SK-N-SH (cell line): ENCODE measurements at regions not wholly inside any gene's neighbourhood (a gene's known extent, or its start where the extent isn't known, plus 50 kb on each side); places are given as distances from the start of the nearest gene placed in this dataset.

ENCODE experiments used
- CTCF ChIA-PET: fragments of 300-600, 350-600 bp; formaldehyde crosslinking; extraction: SDS; loops from one replicate; lab custom pipeline; 2021; lab: Yijun Ruan, JAX
- POLR2A ChIA-PET: fragments of 350-600 bp; sonication (Branson Sonifier 250); formaldehyde crosslinking; extraction: SDS; loops from one replicate; lab custom pipeline; 2020; ENCODE audit warnings: antibody characterized with exemption, inconsistent platforms; lab: Yijun Ruan, JAX
- DNase-seq: peaks from one replicate; pipeline ENCODE4 v3.0.0; 2012
- H2AFZ ChIP-seq: fragments of 200-600 bp; sonication (generic); 2 replicates; pipeline ENCODE4 v1.8.1; 2016; ENCODE audit warnings: antibody characterized with exemption, mild to moderate bottlenecking, low read depth
- H3F3A ChIP-seq: fragments of 200-600 bp; sonication (generic); replicated peaks from 2 replicates; pipeline ENCODE3; 2016; ENCODE audit warnings: antibody characterized with exemption, mild to moderate bottlenecking; ENCODE audit not compliant: insufficient read depth
- H3K27ac ChIP-seq, 2 experiments: fragments of 200-500 bp in 1 of 2; fragments of 200-600 bp in 1 of 2; sonication (Bioruptor generic) in 1 of 2; sonication (generic), shearing (Covaris generic) in 1 of 2; 2 replicates each; pipeline versions ENCODE4 v1.5.1 to v1.6.1; 2014 to 2016; ENCODE audit warnings: low read depth in 2 of 2, inconsistent platforms in 1 of 2, low read length in 1 of 2, mild to moderate bottlenecking in 1 of 2, mixed read lengths in 1 of 2
- H3K27me3 ChIP-seq: fragments of 200-600 bp; sonication (generic), shearing (Covaris generic); 2 replicates; pipeline ENCODE4 v1.6.1; 2016; ENCODE audit warnings: mixed run types; ENCODE audit not compliant: insufficient read depth
- H3K36me3 ChIP-seq, 2 experiments: fragments of 200-500 bp in 1 of 2; fragments of 200-600 bp in 1 of 2; sonication (Bioruptor generic) in 1 of 2; sonication (generic) in 1 of 2; replicated peaks in 1 of 2; 2 replicates each; pipeline versions ENCODE3 to v1.5.1; 2014 to 2016; ENCODE audit warnings: low read length in 1 of 2, mild to moderate bottlenecking in 1 of 2; ENCODE audit not compliant: insufficient read depth in 2 of 2, control insufficient read depth in 1 of 2
- H3K4me1 ChIP-seq, 2 experiments: fragments of 200-500 bp in 1 of 2; fragments of 200-600 bp in 1 of 2; sonication (Bioruptor generic) in 1 of 2; sonication (generic), shearing (Covaris generic) in 1 of 2; 2 replicates each; pipeline versions ENCODE4 v1.5.1 to v1.6.1; 2014 to 2016; ENCODE audit warnings: low read depth in 1 of 2, low read length in 1 of 2, mixed run types in 1 of 2; ENCODE audit not compliant: insufficient read depth in 2 of 2, control insufficient read depth in 1 of 2
- H3K4me2 ChIP-seq: fragments of 200-600 bp; sonication (generic), shearing (Covaris generic); 2 replicates; pipeline ENCODE4 v1.6.1; 2017; ENCODE audit warnings: mixed run types
- H3K4me3 ChIP-seq, 2 experiments: fragments of 200-500 bp in 1 of 2; fragments of 200-600 bp in 1 of 2; sonication (Bioruptor generic) in 1 of 2; sonication (generic), shearing (Covaris generic) in 1 of 2; 2 replicates each; pipeline versions ENCODE4 v1.5.1 to v1.8.1; 2014 to 2016; ENCODE audit warnings: low read depth in 2 of 2, inconsistent platforms in 1 of 2, low read length in 1 of 2, mild to moderate bottlenecking in 1 of 2, mixed read lengths in 1 of 2, moderate library complexity in 1 of 2
- H3K79me2 ChIP-seq: fragments of 200-600 bp; sonication (generic); 2 replicates; pipeline ENCODE4 v1.8.1; 2017; ENCODE audit warnings: mild to moderate bottlenecking; ENCODE audit not compliant: insufficient read depth
- H3K9ac ChIP-seq: fragments of 200-600 bp; sonication (generic); 2 replicates; pipeline ENCODE4 v1.6.1; 2017; ENCODE audit warnings: mixed run types
- H3K9me2 ChIP-seq: fragments of 200-600 bp; sonication (generic); 2 replicates; pipeline ENCODE4 v1.6.1; 2017; ENCODE audit warnings: mixed run types
- H3K9me3 ChIP-seq: fragments of 200-600 bp; sonication (generic); 2 replicates; pipeline ENCODE4 v1.6.1; 2017; ENCODE audit warnings: mixed run types, mild to moderate bottlenecking, moderate library complexity
- H4K20me1 ChIP-seq: fragments of 200-600 bp; sonication (generic); 2 replicates; pipeline ENCODE4 v1.6.1; 2017; ENCODE audit warnings: mild to moderate bottlenecking, mixed run types; ENCODE audit not compliant: insufficient read depth
- EZH2phosphoT487 ChIP-seq: fragments of 200-600 bp; sonication (generic); IDR thresholded peaks from 2 replicates; pipeline ENCODE4 v1.6.1; 2017; ENCODE audit warnings: low read depth, mixed run types, mild to moderate bottlenecking, antibody characterized with exemption, moderate library complexity, borderline replicate concordance
- FOSL2 ChIP-seq: IDR thresholded peaks from 2 replicates; pipeline ENCODE4 v1.4.0; 2012; ENCODE audit warnings: low read depth, mild to moderate bottlenecking, moderate library complexity, borderline replicate concordance
- GABPA ChIP-seq: IDR thresholded peaks from 2 replicates; pipeline ENCODE4 v1.4.0; 2012; ENCODE audit warnings: low read depth, mild to moderate bottlenecking
- MAX ChIP-seq: IDR thresholded peaks from 2 replicates; pipeline ENCODE4 v1.4.0; 2012; ENCODE audit warnings: low read depth
- POLR2AphosphoS5 ChIP-seq: IDR thresholded peaks from 2 replicates; pipeline ENCODE4 v1.6.1; 2012; ENCODE audit warnings: low read depth, low read length
- REST ChIP-seq: IDR thresholded peaks from 2 replicates; pipeline ENCODE4 v1.6.1; 2012; ENCODE audit warnings: mild to moderate bottlenecking, low read depth, low read length, moderate library complexity
- RFX5 ChIP-seq: IDR thresholded peaks from 2 replicates; pipeline ENCODE4 v1.6.1; 2012; ENCODE audit warnings: mild to moderate bottlenecking, improper control_type of control experiment, low read length
- RXRA ChIP-seq: IDR thresholded peaks from 2 replicates; pipeline ENCODE4 v1.4.0; 2012; ENCODE audit warnings: low read depth, mild to moderate bottlenecking, borderline replicate concordance
- SIN3A ChIP-seq: IDR thresholded peaks from 2 replicates; pipeline ENCODE4 v1.6.1; 2012; ENCODE audit warnings: low read depth, mild to moderate bottlenecking, low read length, moderate library complexity, borderline replicate concordance
- TAF1 ChIP-seq: IDR thresholded peaks from 2 replicates; pipeline ENCODE4 v1.6.1; 2012; ENCODE audit warnings: low read depth, mild to moderate bottlenecking, low read length, moderate library complexity, borderline replicate concordance
- TCF12 ChIP-seq: IDR thresholded peaks from 2 replicates; pipeline ENCODE4 v1.4.0; 2012
- TEAD4 ChIP-seq: IDR thresholded peaks from 2 replicates; pipeline ENCODE4 v1.4.0; 2012; ENCODE audit warnings: mild to moderate bottlenecking, borderline replicate concordance; ENCODE audit not compliant: insufficient read depth
- ZBTB33 ChIP-seq: IDR thresholded peaks from 2 replicates; pipeline ENCODE4 v1.4.0; 2012; ENCODE audit warnings: low read depth, borderline replicate concordance

GRCh38 chr1:199762572-199762971 is 264.9 kb upstream of the NR5A2 start (continued):
- no peak for TF ChIP-seq REST
- TF ChIP-seq EZH2phosphoT487: no peak
- no peak for TF ChIP-seq ZBTB33
- TF ChIP-seq TEAD4: no peak
- no peak for TF ChIP-seq GABPA
- TF ChIP-seq POLR2AphosphoS5: no peak
- TF ChIP-seq, all 33 proteins: peak for 0

GRCh38 chr1:199766218-199766792 is 261.2 kb upstream of the NR5A2 start:
- no peak for DNase-seq
- Histone ChIP-seq H3K9ac (no peak overlapping the region), H3K27me3 (no peaks in the 10 kb centered on the region), H2AFZ (no peak overlapping the region), H3K36me3 (no peaks in the 10 kb centered on the region), H3K27ac (no peak overlapping the region), H4K20me1 (no peaks in the 10 kb centered on the region), H3K4me1 (no peaks in the 10 kb centered on the region), H3K9me3 (peaks cover 7% of the 10 kb centered on the region; the same call in 1 of the 2 replicates), H3K79me2 (no peaks in the 10 kb centered on the region), H3K4me2 (no peak overlapping the region), H3K9me2 (no peaks in the 10 kb centered on the region), H3K4me3 (no peak overlapping the region), H3F3A (no peaks in the 10 kb centered on the region)
- CTCF ChIA-PET: no interaction called here
- POLR2A ChIA-PET: no interaction called here
- TF ChIP-seq TAF1 (no peak), MAX (no peak), FOSL2 (no peak), TEAD4 (no peak), RFX5 (no peak), RXRA (no peak), EZH2phosphoT487 (no peak), SIN3A (no peak), TCF12 (no peak)
